Forelimb muscle (tissue), 1 donor: ENCODE measurements at regions not wholly inside any gene's neighbourhood (a gene's known extent, or its start where the extent isn't known, plus 50 kb on each side); places are given as distances from the start of the nearest gene placed in this dataset.

Experiments
- DNase-seq: peaks from one replicate; pipeline ENCODE4 v3.0.0-alpha.2; 2013; ENCODE audit warnings: low read depth

DNA sequence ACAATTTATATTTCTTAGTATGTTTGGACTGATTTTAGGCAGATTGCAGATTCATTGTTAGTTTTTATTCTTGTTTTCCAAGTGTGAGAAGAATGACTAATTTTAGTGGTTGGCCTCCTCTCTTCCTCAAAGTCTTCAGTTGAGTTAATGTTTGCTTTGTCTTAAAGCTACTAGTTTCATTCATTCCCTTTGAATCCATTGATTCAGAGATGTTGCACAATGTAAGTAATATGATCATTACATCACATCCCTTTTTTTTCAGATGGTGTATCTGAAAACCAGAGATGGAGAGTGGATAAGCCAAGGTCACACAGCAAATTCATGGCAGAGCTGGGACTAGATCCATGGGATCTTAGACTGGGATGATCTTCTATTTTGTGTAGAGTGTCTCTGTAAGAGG lies 577.5 kb downstream of the BCL11B start:
- DNase-seq = no peak

DNA sequence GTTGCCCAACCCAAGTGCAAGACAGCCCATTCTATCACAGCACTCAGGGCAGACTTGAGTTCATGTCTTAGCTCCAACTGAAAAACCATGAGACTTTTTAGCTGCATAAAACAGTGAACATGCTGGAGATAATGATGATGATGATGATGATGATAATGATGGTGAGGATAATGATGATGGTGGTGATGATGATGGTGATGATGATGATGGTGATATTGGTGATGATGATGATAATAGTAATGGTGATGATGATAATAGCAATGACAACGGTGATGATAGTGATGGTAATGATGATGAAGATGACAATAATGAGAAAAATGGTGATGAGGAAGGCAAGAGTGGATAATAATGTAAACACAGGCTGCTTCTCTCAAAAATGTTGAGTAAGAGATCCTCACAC lies 576.2 kb downstream of the BCL11B start:
- no peak for DNase-seq

DNA sequence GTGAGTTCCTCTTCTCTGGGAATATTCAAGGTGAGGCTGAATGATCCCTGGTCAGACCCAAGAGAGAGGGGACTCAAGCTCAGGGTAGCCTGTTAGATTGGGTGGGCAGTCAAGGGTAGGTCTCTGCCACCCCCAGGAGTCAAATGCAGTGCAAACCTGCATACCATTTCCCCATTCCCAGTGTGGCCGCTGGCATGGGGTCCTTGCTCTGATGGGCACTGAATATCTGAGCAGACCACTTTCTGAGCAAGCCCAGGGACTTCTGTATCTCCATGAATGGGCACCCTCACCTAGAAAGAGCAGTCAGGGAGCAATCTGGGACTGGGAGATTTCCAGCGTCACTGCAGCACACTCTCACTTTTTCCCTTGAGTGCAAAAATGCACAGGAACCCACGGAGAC lies 573.7 kb downstream of the BCL11B start:
- DNase-seq = no peak

DNA sequence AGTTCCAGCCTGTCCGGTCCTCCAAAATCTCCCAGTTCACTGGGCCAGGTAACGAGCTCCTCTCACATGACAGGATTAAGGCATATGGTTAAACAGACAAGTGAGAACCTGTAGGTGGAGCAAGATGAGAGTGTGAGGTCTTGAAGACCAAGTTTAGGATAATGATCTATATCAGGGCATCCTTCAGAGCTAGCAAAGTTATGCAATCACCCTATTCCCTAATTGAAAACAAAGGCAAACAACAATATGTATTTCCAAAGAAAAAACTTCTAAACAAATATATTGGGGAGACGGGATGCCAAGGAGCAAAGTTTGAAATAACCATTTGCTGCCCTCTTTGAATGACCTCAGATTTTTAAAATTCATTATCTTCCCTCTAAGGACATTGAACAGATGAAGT lies 571.2 kb downstream of the BCL11B start:
- DNase-seq = no peak

DNA sequence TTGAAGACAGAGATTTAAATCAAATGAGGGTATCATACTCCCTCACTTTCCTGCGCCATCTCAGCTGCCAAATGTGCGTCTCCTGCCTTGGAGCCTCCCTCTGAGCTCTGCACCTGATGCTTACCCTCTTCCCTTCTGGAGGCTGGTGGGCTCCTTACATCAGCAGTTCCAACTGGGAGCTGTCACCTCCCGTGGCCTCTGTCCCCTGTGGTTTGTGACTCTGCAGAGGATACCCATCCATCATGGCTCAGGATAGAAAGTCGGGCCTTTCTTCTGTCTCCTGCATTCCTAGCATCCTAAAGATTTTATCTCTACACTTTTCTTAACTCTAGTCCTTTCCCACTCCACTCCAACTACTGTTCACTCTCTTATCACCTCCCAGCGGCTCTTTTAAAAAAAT lies 570.6 kb downstream of the BCL11B start:
- DNase-seq = no peak

DNA sequence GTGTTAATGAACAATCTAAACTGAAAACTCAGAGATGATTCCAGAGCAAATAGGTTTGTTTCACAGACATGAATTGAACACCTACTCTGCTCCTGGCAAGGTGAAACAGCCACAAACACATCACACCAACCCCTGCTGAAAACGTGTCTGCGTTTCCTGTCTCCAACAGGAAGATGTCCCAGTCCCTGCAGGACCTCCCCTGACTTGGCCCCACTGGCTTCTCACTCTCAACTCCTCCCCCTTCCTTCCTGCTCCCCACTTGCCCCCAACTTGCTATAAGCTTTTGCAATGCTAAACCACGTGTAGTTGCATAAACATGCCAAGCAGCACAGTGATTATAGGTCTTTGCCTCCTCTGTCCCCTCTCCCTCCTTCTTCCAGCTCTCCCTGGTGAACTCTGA lies 567.6 kb downstream of the BCL11B start:
- DNase-seq = no peak

DNA sequence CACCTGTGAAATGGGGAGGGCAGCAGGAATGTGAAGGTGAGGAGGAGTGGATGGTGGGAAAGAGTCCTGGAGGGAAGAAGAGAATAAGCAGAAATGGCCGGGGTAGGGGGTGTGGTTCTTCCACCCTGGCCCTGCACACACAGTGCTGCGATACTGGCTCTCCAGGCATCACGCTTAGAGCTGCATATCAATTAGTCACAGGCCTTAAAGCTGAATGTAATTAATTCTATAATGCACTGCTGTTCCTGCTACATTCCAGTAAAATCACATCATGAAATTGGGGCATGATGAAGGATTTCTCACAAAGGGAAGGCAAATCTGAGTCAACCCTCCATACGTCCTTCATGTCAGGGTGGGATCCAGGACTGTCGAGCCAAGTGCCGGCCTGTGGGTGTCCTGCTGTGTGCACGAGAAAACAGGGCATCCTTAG lies 566.1 kb downstream of the BCL11B start:
- DNase-seq = no peak

DNA sequence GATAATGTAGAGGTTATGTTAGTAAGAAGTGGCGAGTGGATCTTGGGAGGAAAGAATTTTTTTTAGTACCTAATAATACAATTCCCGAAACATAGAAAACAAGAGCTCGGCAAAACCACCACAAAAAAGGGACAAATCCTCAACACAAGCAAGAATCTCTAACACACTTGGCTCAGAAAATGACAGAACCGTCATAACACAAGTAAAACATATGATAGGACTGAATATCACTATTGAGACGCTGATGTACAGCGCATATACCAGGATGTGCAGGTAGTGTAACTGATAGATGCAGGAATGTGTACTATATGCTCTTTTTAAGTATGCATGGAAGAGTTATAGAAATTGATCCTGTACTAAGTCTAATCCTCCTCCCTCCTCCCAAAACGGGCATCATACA lies 564.5 kb downstream of the BCL11B start:
- DNase-seq = no peak

DNA sequence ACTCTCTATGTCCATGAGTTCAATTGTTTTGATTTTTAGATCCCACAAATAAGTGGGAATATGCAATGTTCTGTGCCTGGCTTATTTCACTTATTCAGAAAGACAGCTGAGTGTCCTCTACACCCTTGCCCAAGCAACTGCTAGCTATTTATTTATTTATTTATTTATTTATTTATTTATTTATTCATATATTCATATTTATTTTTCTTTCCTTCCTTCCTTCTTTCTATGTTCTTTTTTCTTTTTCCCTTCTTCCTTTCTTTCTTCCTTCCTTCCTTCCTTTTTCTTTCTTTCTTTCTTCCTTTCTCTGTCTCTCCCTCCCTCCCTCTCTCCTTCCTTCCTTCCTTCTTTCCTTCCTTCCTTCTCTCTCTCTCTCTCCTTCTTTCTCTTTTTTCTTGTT lies 563.4 kb downstream of the BCL11B start:
- no peak for DNase-seq

DNA sequence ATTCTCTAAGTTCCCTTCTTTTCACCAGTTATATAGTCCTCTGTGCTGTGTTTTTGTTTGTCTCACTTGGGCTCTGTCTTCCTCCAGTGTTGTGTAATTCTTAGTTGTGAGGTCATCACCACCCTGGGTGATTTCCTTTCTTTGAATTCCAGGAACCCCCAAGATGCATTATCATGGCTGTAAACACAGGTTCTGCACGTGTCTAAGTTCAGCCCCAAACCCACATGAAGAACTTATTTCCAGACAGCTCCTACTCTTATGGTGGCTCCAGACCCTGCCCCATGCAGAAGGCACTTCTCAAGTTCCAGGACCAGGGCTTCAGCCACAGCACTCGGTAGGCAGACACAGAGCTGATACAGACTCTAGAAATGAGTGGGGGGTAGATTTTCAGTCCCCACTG lies 560.5 kb downstream of the BCL11B start:
- no peak for DNase-seq

DNA sequence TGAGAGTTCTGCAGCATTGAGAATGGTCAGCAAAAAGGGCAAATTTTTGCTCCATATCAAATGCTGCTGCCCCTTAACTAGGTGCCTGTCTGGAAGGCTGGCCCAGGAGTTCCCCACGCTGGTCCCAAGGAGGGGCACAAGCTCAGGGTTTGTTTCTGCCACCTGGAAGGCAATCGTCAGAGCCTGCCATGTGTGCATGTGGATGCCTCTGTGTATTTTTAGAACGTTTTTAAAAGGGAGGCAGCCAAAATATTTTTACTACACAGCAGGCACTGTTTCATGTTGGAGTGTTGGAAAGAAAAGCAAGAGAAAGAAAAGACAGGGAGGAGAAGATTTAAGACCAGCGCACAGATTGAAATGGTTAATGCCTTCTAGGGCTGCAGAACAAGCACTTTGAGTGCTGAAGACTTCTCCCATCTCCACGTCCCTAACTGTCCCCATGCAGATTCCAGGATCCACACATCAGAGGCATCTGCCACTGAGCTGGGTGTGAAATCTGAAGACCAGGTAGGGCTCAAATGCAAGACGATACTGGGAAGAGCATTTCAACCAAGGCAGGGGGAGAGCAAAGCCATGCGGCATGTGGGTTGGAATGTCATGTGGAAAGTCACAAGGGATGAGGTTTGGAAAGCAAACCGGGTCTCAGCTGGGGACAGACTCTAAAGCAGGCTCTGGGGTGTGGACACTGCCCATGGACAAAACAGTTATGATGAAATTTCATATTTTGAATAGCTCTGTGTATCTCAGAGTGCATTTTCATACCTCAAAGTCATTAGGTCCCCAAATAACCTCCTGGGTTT lies 557.2 kb downstream of the BCL11B start:
- DNase-seq = no peak

DNA sequence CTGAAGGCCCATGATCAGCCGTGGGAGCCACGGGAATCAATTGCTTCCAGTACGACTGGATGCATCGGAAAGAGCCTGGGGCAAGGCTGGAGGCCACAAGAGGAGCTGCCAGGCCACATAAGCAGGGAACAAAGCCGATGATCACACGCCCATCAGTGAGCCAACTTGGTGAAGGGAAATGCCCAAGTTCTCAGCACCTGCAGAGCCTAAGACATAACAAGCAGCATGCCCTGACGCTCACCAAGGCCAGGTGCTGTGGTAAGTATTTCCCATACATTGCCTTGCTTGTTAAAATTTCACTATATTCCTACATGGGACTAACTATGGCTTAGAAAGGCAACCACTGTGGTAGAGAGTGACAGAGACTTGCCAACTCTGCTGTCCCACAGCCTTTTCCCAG lies 555.9 kb downstream of the BCL11B start:
- no peak for DNase-seq

DNA sequence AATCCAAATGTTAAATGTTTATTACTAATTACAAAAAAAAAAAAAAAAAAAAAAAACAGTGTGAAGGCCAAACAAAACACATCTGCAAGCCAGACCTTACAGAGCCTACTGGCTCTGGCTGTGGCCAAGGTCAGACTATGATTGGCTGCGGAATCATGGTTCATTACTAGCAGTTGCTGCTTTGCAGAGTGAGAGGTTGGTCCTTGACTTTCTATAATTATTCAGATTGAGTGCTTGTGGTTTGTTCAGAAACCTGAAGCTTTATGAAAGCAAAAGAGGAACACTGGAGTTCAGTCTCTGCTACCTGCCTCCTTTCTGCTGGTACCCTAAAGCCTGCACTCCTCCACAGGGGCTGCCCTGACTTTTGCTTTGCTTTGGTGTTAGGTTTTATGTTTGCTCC lies 550.9 kb downstream of the BCL11B start:
- no peak for DNase-seq

DNA sequence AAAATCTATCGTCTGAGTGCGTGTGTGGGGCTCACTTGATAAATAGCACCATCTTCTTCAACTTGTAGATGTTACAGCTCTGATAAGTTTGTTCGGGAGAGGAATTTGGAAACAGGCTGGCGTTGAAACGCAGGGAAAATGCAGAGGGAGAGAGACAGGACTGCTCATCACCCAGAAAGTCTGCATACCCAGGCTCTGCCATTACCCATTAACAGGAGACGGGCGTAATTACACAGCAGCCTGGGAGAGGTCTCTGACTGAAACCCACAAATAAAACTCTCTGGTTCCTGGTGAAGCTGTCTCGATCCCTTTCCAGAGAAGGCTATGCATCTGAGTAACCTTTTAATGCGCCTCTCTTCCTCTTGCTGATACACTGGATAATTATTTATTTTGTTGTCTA lies 547.3 kb downstream of the BCL11B start:
- no peak for DNase-seq

DNA sequence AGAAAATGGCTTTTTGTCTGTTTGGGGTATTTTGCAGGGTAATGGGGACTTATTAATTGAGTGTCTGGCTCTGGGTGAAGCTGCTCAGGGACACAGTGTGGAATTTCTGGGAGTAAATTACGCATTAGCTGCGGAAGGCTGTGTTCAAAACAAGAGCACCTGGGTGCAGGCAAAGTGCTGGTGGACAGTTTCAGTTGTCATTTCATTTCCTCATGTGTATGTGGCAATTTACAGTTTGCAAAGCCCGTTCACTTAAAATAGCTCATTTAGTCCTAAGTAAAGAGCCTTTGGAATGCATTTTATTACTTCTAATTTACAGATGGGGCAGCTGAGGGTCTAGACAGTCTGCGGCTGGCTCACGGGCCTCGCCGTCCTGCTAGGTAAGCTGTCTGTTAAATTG lies 546.8 kb downstream of the BCL11B start:
- DNase-seq = no peak

DNA sequence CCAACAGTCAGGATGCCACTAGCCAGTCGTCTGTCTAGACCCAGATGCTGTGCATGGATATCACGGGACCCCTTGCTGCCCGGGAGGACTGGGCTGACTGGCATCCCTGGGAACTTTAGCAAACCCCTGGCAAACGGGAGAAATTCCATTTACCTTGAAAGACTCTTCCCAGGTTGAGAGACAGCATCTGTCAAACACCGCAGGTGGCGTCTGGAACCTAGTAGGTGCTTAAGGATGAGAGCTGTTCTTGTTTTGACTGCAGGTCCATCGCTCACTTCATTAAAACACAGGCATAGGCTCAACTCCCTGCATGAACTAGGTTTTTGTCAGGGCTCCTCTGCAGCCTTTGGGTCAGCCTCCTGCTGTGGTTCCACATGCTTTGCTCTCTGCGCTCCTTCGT lies 546.3 kb downstream of the BCL11B start:
- no peak for DNase-seq

DNA sequence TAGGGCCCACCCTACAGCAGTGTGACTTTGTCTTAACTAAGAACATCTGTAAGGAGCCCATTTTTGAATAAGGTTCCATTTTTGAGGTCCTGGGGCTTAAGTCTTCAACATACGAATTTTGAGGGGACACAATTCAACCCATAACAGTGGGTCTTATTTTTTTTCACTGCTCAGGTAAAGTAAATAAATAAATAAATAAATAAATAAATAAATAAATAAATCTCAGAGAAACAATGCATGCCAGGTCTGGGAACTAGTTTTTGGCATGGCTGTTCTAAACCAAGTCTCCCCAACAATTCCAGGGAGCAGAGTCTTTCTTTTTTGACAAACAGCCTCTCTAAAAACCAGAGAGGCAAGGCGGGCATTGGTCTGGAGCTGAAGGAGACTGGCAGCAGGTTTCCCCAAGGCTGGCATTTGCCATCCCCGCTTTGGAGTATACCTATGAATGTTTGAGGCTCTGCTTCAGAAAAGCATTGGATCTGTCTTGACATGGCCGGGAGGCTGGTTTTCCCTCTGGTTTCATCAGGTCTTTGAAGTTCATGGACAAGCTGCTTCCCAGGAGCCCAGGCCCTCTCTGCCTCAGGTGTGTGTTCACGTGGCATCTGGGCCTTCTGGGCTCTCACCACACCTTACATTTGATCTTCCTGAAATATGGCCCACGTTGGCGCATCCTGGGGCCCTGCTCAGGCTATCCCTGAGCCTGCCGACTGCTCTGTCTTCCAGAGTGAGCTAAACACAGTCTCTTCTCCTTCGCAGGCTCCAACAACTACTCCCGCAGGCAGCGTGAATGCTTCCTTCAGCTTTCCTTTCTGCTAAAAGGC lies 545.2 kb downstream of the BCL11B start:
- DNase-seq = no peak

DNA sequence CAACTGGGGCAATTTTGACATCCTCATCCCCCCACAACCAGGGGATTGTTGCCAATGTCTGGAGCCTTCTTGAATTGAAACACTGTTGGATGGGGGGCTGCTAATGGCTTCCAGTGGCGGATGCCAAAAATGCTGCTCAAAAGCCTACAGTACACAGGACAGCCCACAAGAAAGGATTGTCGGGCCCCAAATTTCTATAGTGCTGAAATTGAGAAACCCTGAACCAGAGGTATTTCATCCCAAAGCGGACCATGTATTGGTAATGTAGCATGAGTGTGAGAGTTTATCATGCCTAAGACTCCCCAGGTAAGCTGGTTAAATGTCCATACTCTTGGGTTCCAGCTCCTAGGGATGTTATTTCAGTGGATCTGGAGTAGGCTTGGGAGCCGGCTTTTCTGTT lies 544.0 kb downstream of the BCL11B start:
- no peak for DNase-seq

DNA sequence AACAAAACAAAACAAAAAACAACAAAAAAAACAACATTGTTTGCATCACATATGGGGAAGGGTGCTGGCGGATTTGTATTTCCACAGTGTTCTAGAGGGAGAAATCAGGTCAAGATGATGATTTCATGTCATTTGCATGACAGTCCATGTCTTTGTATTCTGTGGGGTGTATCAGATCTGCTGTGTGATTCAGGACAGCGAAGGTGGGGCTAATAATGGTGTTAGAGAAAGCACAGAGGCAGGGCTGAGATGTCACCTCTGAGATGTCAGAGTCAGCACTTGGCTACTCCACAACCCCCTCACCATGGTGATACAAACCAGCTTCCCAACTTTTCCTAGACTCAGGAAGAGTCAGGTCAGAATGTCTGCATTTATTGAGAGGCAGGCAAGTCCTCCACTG lies 543.2 kb downstream of the BCL11B start:
- DNase-seq = no peak

DNA sequence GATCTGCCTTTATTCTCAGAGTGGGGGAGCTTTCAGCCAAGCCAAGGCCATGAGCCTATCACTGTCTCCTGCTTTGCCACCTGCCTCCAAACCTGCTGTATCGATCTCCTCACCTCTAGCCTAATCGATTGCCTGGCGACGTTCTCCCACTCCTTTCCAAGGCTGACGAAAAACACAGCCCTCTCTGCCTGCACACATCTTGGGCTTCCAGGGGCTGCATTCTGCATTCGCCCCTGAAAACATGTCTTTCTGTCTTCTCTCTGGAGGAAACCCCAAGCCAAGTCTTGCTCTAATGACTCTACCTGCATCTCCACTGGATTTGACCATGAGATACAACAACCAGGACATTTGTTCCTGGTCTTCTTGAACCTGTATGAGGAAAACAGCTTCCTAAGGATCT lies 540.7 kb downstream of the BCL11B start:
- DNase-seq = no peak

DNA sequence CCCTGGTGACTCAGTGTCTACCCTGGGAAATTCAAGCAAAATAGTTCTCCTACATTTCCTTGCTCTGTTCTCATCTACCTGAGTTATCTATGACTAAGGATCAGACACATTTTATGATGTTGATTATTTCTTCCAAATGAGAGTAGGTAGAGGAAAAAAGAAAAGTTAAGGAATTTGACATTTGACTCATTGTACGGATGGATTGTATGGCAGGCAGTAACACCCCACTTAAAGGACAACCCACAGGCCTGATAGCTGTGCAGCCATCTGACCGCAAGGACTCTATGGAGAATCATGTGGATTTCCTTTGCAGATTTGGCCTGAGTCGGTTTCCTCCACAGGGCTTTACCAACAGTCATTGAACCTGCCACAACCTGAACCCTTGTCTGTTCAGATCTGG lies 540.3 kb downstream of the BCL11B start:
- no peak for DNase-seq

DNA sequence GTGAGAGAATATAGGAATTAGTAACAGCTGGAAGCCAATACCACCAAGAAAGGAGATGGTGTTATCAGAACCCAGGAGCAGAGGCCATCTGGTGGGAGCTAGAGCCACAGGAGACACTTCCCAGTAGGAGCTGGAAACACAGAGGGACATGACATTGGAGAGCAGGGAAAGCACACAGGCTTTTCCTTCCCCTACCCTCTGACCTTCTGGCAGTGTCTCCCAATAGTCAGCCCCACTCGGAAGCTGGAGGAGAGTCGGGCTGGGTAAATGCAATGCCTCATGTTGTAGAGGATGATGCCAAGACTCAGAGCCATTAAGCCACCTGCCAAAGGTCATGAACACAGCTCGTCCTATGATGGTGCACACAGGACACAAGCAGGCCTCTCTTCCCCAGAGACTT lies 538.5 kb downstream of the BCL11B start:
- no peak for DNase-seq

DNA sequence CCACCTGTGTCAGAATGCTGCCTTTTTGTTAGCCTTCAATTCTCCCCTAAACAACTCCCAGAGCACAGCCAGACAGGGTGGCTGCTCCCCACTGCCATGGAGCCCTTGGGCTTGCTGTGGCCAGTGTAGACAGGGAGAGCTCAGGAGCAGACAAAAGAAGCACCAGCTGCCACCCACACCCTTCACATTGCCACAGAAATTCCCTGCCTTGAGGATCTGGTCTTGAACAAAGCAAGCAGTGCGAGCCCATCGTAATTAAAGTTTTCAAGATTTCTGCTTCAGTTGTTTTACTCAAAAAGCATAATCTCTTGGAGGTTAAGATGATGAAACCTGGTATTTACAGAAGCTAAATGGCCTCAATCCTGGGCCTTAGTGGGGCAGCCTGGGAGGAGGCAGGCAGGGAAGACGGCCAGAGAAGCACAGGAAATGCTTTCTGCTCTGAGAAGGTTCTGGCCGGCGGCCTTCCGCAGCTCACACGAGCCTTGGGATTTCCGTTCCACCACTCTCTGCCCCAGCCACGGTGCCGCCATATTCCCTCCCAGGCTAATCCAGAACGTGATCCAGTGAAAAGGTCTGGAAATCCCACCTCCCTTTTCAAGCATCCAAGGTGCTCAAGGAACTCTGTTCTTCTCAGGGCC lies 535.2 kb downstream of the BCL11B start:
- DNase-seq = no peak
